ENCODE measurements at regions not wholly inside any gene's neighbourhood (a gene's known extent, or its start where the extent isn't known, plus 50 kb on each side); places are given as distances from the start of the nearest gene placed in this dataset.

GRCh38 chr11:95283146-95283545 is 52.1 kb upstream of the SESN3 start:
- TF ChIP-seq EZH2 (IDR thresholded peaks at IDR 0.05) = no peak
- no peak for TF ChIP-seq POLR2AphosphoS5 (IDR thresholded peaks at IDR 0.05; ENCODE audit: borderline replicate concordance, low read depth, low read length)
- TF ChIP-seq FOXP2 (optimal IDR thresholded peaks at IDR 0.05; ENCODE audit: control extremely low read depth, extremely low read length, insufficient read depth) = no peak

Data from SK-N-MC (cell line).